Karpas-422 (cell line): ENCODE measurements at regions not wholly inside any gene's neighbourhood (a gene's known extent, or its start where the extent isn't known, plus 50 kb on each side); places are given as distances from the start of the nearest gene placed in this dataset.

Experiments
- DNase-seq: peaks from one replicate; pipeline ENCODE4 v3.0.0-alpha.2; 2015
- H2AFZ ChIP-seq: fragments of 200-600 bp; sonication (generic); 2 replicates; pipeline ENCODE4 v1.6.1; 2014; ENCODE audit warnings: antibody characterized with exemption, low read length, mixed read lengths
- H3K27ac ChIP-seq: fragments of 200-600 bp; sonication (generic); 2 replicates; pipeline ENCODE4 v1.5.1; 2014; ENCODE audit warnings: mild to moderate bottlenecking, low read length, moderate library complexity
- H3K27me3 ChIP-seq: fragments of 200-600 bp; sonication (generic); 2 replicates; pipeline ENCODE4 v1.6.1; 2014; ENCODE audit warnings: low read length, mixed read lengths
- H3K36me3 ChIP-seq: fragments of 200-600 bp; sonication (generic); 2 replicates; pipeline ENCODE4 v1.6.1; 2014; ENCODE audit warnings: low read length, mixed read lengths; ENCODE audit not compliant: insufficient read depth
- H3K4me1 ChIP-seq: fragments of 200-600 bp; sonication (generic); 2 replicates; pipeline ENCODE4 v1.6.1; 2014; ENCODE audit warnings: mild to moderate bottlenecking, low read length, mixed read lengths
- H3K4me2 ChIP-seq: fragments of 200-600 bp; sonication (generic); 2 replicates; pipeline ENCODE4 v1.6.1; 2014; ENCODE audit warnings: low read length, low read depth, mild to moderate bottlenecking; ENCODE audit not compliant: poor library complexity, severe bottlenecking
- H3K4me3 ChIP-seq: fragments of 200-600 bp; sonication (generic); 2 replicates; pipeline ENCODE4 v1.5.1; 2014; ENCODE audit warnings: mild to moderate bottlenecking, antibody characterized with exemption, low read length, mixed read lengths
- H3K79me2 ChIP-seq: fragments of 200-600 bp; sonication (generic); 2 replicates; pipeline ENCODE4 v1.6.1; 2014; ENCODE audit warnings: mild to moderate bottlenecking, low read length, mixed read lengths
- H3K9ac ChIP-seq: fragments of 200-600 bp; sonication (generic); 2 replicates; pipeline ENCODE4 v1.6.0; 2014; ENCODE audit warnings: low read length
- H3K9me2 ChIP-seq: fragments of 200-600 bp; sonication (generic), shearing (Covaris generic); replicated peaks from 2 replicates; pipeline ENCODE4 v1.6.0; 2014; ENCODE audit warnings: mild to moderate bottlenecking, low read length, moderate library complexity; ENCODE audit not compliant: insufficient read depth
- H3K9me3 ChIP-seq: fragments of 300-700, 200-600 bp; sonication (generic); 2 replicates; pipeline ENCODE4 v1.6.1; 2014; ENCODE audit warnings: low read length, mixed read lengths
- H4K20me1 ChIP-seq: fragments of 200-600 bp; sonication (generic); 2 replicates; pipeline ENCODE4 v1.6.1; 2014; ENCODE audit warnings: mild to moderate bottlenecking, antibody characterized with exemption, low read length, low read depth; ENCODE audit not compliant: insufficient read depth

GRCh38 chr13:65633806-65634205 lies 1596.3 kb downstream of the PCDH9 start:
- Histone ChIP-seq H3K9ac (no peak overlapping the region), H3K27me3 (no peaks in the 10 kb centered on the region), H3K79me2 (no peaks in the 10 kb centered on the region), H3K4me3 (no peak overlapping the region), H3K36me3 (no peaks in the 10 kb centered on the region), H2AFZ (no peak overlapping the region), H3K9me2 (no peaks in the 10 kb centered on the region), H3K4me1 (no peaks in the 10 kb centered on the region), H4K20me1 (no peaks in the 10 kb centered on the region), H3K9me3 (no peaks in the 10 kb centered on the region), H3K27ac (no peak overlapping the region), H3K4me2 (no peak overlapping the region)
- no peak for DNase-seq

DNA sequence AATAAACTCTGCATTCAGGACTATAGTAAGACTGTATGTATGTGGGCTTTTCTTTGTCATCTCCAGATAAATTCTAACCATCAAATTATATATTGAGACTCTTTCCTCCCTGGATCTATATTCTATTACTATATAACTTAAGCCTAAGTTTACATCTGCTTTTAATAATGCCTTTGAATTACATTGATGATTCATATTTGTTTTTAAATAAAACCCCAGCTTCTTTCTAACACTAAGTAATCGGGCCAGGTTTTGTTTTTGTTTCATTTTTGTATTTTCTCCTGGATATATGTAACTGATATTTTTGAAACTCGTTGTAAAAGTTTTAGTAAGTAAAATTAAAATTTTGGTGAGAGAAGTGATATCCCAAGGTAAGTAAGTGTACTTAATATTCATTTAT lies 1599.1 kb downstream of the PCDH9 start:
- Histone ChIP-seq H3K9me3 (no peaks in the 10 kb centered on the region), H3K9me2 (no peaks in the 10 kb centered on the region), H4K20me1 (no peaks in the 10 kb centered on the region), H3K4me1 (no peaks in the 10 kb centered on the region), H2AFZ (no peak overlapping the region), H3K27ac (no peak overlapping the region), H3K9ac (no peak overlapping the region), H3K4me3 (no peak overlapping the region), H3K36me3 (no peaks in the 10 kb centered on the region), H3K4me2 (no peak overlapping the region), H3K79me2 (no peaks in the 10 kb centered on the region), H3K27me3 (no peaks in the 10 kb centered on the region)
- DNase-seq = no peak

- no peaks in the 10 kb centered on the region for H3K9me2 ChIP-seq
- no peaks in the 10 kb centered on the region for H3K27me3 ChIP-seq
- no peak overlapping the region for H3K4me2 ChIP-seq
- no peaks in the 10 kb centered on the region for H4K20me1 ChIP-seq
- no peak overlapping the region for H3K27ac ChIP-seq
- H3K4me3 ChIP-seq = no peak overlapping the region
- H3K9me3 ChIP-seq = no peaks in the 10 kb centered on the region
- H3K36me3 ChIP-seq = no peaks in the 10 kb centered on the region
- no peaks in the 10 kb centered on the region for H3K79me2 ChIP-seq
- H3K9ac ChIP-seq = no peak overlapping the region
- no peaks in the 10 kb centered on the region for H3K4me1 ChIP-seq
- no peak for DNase-seq
- peak overlapping the region; percentile 56; the same call in 1 of the 2 replicates for H2AFZ ChIP-seq
Measured at GRCh38 chr13:65629926-65630325, 1600.2 kb downstream of the PCDH9 start.

- Histone ChIP-seq H3K9ac (no peak overlapping the region), H3K27me3 (no peaks in the 10 kb centered on the region), H3K4me3 (no peak overlapping the region), H3K4me1 (no peaks in the 10 kb centered on the region), H3K27ac (no peak overlapping the region), H3K4me2 (no peak overlapping the region), H3K9me2 (no peaks in the 10 kb centered on the region), H3K9me3 (peaks cover 12% of the 10 kb centered on the region; the same call in 1 of the 2 replicates), H2AFZ (no peak overlapping the region), H3K36me3 (no peaks in the 10 kb centered on the region), H3K79me2 (no peaks in the 10 kb centered on the region), H4K20me1 (no peaks in the 10 kb centered on the region)
- no peak for DNase-seq
Measured at GRCh38 chr13:65623148-65623547, 1607.0 kb downstream of the PCDH9 start.

GRCh38 chr13:65615506-65615905 lies 1614.6 kb downstream of the PCDH9 start:
- no peaks in the 10 kb centered on the region for H3K27me3 ChIP-seq
- no peak for DNase-seq

GRCh38 chr13:65613004-65613403 lies 1617.1 kb downstream of the PCDH9 start:
- Histone ChIP-seq H3K4me2 (no peak overlapping the region), H4K20me1 (no peaks in the 10 kb centered on the region), H3K79me2 (no peaks in the 10 kb centered on the region), H3K9ac (no peak overlapping the region), H3K36me3 (no peaks in the 10 kb centered on the region), H3K4me1 (no peaks in the 10 kb centered on the region), H3K27me3 (no peaks in the 10 kb centered on the region), H3K9me2 (no peaks in the 10 kb centered on the region), H3K9me3 (peaks cover 3% of the 10 kb centered on the region), H3K27ac (no peak overlapping the region), H3K4me3 (no peak overlapping the region), H2AFZ (no peak overlapping the region)
- peak; percentile 53 for DNase-seq

More at GRCh38 chr13:65615506-65615905, 1614.6 kb downstream of the PCDH9 start:
- no peaks in the 10 kb centered on the region for H4K20me1 ChIP-seq
- no peaks in the 10 kb centered on the region for H3K4me1 ChIP-seq
- no peak overlapping the region for H3K27ac ChIP-seq
- no peak overlapping the region for H3K4me2 ChIP-seq
- H2AFZ ChIP-seq = peak overlapping the region; percentile 73; the same call in 1 of the 2 replicates
- no peaks in the 10 kb centered on the region for H3K36me3 ChIP-seq
- H3K9me3 ChIP-seq = peaks cover 11% of the 10 kb centered on the region
- no peak overlapping the region for H3K4me3 ChIP-seq
- no peak overlapping the region for H3K9ac ChIP-seq
- no peaks in the 10 kb centered on the region for H3K9me2 ChIP-seq
- no peaks in the 10 kb centered on the region for H3K79me2 ChIP-seq

DNA sequence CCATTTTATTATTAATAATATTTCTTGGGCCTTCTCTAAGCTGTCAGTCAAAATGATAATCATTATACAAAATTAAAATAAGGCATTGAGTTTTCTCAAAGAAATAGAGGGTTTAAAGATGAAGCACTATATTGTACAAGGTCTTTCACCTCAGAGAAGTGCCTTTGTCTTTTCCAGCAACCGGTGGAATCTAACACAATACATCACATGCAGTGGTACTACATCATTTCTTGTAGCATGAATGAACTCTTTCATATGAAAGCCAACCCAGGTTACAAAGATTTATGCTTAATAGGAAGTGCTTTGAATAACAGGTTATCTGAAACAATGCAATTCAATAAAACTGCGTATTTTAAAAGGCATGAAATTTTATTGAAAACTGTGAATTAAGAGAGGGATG lies 1620.8 kb downstream of the PCDH9 start:
- Histone ChIP-seq H3K9me3 (peaks cover 7% of the 10 kb centered on the region), H3K9me2 (no peaks in the 10 kb centered on the region), H3K4me3 (no peak overlapping the region), H2AFZ (peak overlapping the region; percentile 86), H3K4me2 (no peak overlapping the region), H3K27ac (no peak overlapping the region), H3K27me3 (no peaks in the 10 kb centered on the region), H3K36me3 (no peaks in the 10 kb centered on the region), H3K4me1 (no peaks in the 10 kb centered on the region), H3K79me2 (no peaks in the 10 kb centered on the region), H3K9ac (no peak overlapping the region), H4K20me1 (no peaks in the 10 kb centered on the region)
- no peak for DNase-seq

GRCh38 chr13:65606622-65607021 lies 1623.5 kb downstream of the PCDH9 start:
- Histone ChIP-seq H3K4me2 (no peak overlapping the region), H3K36me3 (no peaks in the 10 kb centered on the region), H3K27ac (no peak overlapping the region), H3K9me3 (peaks cover 4% of the 10 kb centered on the region; the same call in 1 of the 2 replicates), H3K4me1 (no peaks in the 10 kb centered on the region), H3K79me2 (no peaks in the 10 kb centered on the region), H3K9me2 (no peaks in the 10 kb centered on the region), H4K20me1 (no peaks in the 10 kb centered on the region), H3K27me3 (no peaks in the 10 kb centered on the region), H3K9ac (no peak overlapping the region), H2AFZ (no peak overlapping the region), H3K4me3 (no peak overlapping the region)
- DNase-seq = no peak

- Histone ChIP-seq H3K9ac (no peak overlapping the region), H3K27me3 (no peaks in the 10 kb centered on the region), H2AFZ (0 out of 2 replicates have a peak overlapping the region, but pooled peaks have one; percentile 77), H3K27ac (no peak overlapping the region), H3K36me3 (no peaks in the 10 kb centered on the region), H4K20me1 (no peaks in the 10 kb centered on the region), H3K9me2 (no peaks in the 10 kb centered on the region), H3K79me2 (no peaks in the 10 kb centered on the region), H3K4me3 (no peak overlapping the region), H3K4me2 (no peak overlapping the region), H3K4me1 (no peaks in the 10 kb centered on the region), H3K9me3 (peaks cover 4% of the 10 kb centered on the region; the same call in 1 of the 2 replicates)
- no peak for DNase-seq
Measured at GRCh38 chr13:65605396-65605795, 1624.7 kb downstream of the PCDH9 start.
